Activated CD4-positive, alpha-beta T cell treated with anti-CD3 and anti-CD28 coated beads, Interleukin-10, Interleukin-2, amounts not matched to agents 100 ng/mL and 50 ng/mL, durations not matched to agents 16 hours and 8 hours (primary cell): ENCODE measurements at regions not wholly inside any gene's neighbourhood (a gene's known extent, or its start where the extent isn't known, plus 50 kb on each side); places are given as distances from the start of the nearest gene placed in this dataset.

Experiments used
- DNase-seq: peaks from one replicate; pipeline ENCODE4 v3.0.0-alpha.2; 2020

DNA sequence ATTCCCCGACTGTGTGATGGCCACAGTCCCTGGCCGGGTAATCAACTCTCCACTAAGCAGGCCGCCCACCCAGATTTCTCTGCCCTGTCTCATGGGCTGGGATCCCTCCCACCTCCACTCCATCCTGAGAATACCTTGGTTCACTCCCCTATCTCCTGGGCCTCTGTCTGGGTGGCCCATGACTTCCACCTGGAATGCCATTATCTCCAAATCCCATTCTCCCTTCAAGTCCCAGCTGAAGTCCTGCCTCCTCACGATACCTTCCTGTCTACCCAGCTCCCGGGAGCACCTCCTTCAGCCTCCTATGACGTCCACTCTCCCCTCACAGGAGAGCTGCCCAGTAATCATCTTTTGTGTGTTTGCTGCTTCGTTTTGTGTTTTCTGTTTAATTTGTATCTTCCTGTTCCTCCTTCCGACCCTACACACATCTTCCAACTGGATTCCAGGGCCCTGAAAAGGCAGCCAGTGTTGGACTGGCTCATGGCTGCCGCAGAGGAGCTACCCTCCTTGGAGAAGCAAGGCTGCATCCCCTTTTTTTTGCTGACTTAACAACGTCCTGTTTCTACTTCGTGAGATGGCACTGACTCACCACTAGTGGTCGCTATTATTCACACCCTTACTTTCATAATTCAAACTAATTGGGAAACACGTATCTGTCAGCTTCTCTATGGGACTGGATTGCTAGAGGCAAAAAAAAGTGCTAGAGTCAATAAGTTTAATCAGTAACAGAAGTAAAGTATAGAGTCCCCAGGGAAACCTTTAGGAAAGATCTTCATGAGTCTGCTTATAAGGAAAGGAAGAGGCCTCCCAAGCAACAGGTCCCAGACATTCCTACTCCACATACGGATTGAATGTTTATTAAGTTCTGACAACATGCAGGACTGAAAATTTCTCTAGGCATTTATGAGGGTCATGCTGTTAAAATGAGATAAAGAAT, 171.9 kb upstream of the GATA6 start:
- DNase-seq = peak; percentile 46

DNA sequence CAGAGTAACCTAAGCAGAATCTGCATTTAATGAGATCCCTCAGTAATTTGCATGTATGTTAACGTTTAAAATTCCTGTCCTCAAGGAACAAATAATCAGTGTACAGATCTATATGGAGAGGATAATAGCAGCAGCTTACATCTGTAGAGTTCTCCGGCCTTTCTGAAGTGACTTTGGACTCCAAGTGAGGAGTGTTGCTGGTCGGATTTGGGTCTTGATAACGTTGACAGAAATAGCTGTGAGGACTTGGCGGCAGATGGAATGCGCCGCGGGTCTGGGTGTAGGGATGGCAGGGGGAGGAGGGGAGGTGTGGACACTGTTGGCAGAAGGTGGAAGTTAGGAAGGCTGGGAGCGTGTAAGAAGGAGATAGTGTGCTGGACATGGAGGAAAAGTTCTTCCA, 170.9 kb upstream of the GATA6 start:
- no peak for DNase-seq

DNA sequence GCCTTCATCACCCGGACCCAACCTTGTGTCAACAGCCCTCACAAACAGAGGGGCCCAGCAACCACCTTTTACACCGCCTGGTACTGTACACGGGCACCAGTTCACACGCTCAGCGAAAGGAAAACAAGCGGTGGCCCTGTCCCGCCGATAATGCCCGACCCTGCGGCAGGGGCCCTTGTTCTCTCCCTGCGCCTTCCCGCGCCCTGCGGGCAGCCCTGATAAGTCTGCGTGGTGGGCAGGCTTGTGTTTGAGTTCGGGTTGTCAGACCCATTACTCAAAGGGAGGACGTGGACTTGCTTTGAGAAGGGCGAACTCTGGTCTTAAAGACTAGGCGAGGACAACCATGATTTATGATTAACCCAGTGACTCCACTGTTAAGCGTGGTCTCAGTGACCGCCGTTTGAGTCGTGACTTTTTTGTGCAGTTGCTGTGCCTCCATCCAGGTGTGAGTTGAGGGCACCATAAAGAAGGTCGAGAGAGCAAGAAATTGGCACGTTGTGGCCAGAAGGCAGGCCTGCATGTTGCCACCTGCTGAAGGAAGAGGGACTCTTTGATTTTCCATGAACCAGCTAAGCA, 167.4 kb upstream of the GATA6 start:
- no peak for DNase-seq

DNA sequence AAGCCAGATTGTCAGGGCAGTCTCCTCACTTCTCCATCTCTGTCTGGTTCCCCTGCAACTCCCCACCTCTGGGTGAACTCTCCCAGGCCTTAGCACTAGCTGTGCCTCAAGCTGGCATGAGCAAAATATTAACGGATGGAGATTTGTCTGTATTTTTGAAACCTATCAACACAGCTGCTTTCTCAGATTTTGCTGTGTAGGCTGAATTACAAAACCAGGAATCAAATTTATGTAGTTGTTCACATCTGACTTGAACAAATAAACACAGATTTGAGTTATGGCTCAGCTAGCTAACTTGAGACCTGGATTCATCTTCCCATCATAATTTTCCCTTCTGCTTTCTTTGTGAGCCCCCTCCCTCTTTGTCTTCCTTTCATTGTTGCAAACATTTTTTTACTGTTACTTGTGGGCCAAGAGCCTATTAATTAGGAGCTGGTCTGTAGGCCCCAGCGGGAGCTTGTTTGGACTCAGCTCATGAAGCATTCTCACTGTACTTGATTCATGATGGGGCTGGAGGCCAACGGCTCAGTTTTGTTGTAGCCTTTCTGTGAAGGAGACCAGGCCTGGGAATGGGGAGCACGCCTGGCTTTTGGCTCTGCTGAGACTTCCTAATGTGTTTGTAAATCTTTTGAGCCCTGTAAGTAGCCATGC, 164.1 kb upstream of the GATA6 start:
- no peak for DNase-seq

DNA sequence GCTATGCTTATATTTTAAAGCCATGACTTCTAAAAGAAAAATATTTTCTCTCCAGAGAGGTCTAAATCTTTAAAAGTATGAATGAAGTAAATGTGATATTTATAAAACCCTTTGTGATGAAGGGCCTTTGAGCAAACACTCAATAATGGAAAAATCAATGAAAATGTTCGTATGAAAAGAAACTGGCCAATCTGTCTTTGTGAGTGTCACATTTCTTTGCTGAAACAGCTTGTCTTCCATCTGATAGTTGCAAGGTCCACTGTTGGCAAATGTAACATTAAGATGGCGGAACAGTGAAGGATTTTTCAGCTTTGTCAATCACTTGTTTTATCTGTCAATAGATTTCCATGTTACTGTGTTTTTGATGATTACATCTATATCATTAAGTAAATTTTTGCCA, 162.9 kb upstream of the GATA6 start:
- DNase-seq = no peak

DNA sequence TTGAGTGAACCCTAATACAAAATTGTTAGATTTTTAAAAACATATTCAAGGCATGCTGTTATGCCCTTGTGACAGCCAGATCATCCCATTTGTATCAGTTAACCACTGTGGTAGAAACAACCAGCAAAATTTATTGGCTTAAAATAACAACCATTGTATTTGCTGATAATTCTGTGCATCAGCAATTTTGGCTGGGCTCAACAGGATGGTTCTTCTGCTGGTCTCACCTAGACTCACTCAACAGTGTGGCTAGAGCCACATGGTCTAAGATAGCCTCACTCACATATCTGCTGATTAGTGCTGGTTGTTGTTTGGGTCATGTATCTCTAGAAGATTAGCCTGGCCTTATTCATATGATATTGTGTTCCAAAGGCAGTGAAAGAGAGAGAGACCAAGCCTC, 160.1 kb upstream of the GATA6 start:
- no peak for DNase-seq

DNA sequence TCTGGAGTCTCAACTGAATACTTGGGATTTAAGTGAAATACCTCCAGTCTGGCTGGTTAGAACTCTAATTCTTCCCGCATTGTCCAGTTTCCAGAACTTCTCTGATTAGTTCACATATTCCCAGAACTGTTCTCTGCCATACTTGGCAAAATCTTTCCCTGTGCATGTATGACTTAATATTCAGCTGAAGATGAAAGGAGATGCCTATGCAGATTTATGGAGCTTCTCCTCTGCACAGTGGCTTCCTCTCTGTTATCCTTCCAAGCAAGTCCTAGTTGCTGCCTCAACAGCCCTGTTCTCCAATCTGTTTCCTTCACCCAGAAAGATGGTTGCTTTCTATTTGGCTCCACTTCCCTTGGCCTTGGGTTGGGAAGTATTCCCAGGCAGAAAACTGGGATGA, 155.4 kb upstream of the GATA6 start:
- DNase-seq = no peak

DNA sequence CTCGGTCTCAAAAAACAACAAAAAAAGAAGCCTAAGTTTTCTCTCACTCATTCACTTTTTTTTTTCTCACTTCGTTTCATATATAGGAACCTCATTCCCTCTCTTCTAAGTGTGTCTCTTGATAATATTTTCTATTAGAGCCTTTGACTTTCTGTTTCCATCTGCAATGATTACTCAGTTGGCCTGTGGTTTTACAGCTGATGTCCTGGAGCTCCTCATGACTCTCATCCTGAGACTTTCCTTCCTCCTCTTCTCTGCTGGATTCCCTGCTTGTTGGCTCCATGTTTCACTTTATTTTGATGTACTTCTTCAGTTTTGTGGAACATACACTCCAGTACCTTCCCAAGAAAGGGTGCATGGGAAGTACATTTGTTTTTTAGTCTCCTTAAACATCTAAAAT, 154.2 kb upstream of the GATA6 start:
- DNase-seq = no peak

DNA sequence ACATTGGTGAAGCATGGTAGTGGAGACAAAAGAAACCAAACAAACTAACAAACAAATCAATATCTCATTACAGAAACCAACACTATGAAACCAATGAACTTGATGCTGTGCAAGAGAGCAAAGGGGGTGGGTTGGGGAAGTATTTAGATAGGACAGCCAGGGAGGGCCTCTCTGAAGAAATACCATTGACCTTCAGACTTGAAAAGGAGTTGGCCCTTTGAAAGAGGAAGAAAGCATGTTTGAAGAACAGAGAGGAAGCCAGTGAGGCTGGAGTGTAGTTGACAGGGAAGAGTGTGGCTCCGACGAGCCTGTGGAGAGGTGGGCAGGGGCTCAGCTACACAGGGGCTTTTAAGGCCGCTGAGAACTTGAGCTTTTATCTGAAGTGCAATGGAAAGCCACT, 151.0 kb upstream of the GATA6 start:
- no peak for DNase-seq

DNA sequence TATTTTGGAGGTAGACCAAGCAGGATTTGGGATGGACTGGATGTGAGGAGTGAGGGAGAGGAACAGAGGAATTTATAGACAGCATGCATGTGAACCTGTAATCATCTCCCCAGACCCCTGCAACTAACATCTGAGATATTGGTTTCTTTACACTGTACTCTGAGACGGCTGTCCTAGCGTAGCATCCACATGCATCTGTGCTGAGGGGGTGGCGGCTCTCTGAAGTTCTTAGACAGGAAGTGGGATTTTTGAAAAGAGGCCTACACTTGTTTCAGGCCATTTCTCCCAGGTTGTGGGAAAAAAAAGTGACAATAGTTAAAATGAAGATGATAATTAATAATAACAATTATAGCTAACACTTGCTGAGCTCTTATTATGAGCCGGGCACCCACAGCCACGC, 150.2 kb upstream of the GATA6 start:
- DNase-seq = no peak

DNA sequence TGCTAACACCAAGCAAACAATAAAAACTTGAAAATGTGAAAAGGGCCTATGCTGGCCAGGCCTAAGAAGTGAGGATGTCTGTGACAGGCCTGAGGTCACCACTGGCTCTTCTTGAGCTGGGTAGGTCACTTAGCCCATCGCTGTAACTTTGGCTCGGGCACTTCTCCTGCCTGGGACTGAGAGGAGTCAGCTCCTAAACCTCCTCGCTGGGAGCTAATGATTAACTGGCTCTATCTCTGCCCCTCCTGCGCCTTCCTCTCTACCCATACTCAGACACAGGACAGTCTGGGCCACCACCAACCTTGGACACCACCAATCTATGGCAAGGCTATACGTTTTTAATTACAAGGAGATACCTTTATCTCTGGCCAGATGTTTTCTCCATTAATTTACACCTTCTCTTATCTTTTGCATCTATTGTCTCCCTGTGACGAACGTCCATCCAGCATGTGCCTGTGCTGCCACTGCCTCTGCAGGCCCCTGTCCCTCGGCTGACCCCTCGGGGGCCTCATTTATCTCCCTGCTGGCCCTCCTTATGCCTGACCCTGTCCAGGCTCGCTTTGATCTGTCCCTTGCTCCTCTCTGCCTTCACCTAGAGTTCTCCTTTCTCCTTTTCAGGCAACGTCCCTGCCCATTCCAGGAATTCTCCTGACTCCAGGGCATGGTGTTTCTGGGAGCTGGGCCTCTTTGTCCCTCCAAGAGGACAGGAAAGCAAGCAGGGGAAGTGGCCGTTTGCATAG, 149.1 kb upstream of the GATA6 start:
- DNase-seq = no peak

DNA sequence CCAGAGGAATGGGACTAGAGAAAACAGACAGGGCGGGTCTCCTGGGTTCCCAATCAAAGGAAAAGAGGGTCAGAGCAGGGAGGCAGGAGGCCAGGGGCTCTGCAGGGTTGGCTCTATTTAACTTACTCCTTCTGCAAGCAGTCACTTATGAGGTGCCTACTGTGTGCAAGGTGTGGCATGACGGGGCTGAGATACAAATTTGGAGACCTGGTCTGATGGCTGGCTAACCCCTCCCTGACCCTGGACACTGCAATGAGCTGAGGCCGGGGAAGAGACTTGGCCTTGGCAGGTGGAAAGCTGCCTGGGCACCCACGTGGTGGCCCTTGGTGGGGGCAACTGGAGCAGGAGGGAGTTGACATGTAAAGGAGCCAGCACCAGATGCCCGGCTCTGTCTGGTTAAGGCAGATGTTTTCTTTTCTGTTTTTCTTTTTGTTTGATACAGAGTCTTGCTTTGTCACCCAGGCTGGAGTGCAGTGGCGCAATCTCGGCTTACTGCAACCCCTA, 148.5 kb upstream of the GATA6 start:
- no peak for DNase-seq

DNA sequence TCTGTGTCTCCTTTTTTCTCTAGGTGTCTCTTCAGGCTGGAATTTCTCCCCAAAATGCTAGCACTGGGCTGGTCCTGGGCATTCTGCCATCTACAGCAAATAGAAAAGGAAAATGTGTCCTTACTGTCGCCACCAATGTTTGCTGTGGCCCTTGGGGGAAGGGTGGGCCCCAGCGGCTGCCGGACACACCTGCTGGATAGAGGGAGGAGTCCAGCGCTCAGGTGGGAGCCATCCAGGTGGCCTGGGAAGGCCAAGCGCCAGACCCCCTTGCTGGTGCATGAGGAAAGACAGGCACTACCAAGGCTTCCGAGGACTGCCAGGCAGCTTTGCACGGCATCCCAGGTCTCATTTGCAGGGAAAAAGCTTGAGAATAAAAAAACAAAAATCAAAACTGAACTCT, 147.7 kb upstream of the GATA6 start:
- DNase-seq = no peak

DNA sequence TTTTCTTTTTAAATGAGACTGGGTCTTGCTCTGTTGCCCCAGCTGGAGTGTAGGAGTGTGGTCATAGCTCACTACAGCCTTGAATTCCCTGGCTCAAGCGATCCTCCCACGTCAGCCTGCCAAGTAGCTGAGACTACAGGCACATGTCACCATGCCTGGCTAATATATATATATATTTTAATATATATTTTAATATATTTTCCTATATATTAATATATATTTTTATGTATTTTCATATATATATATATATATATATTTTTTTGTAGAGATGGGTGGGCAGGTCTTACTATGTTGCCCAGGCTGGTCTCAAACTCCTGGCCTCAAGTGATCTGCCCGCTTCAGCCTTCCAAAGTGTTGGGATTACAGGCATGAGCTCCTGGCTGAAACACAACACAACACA, 144.5 kb upstream of the GATA6 start:
- DNase-seq = no peak

DNA sequence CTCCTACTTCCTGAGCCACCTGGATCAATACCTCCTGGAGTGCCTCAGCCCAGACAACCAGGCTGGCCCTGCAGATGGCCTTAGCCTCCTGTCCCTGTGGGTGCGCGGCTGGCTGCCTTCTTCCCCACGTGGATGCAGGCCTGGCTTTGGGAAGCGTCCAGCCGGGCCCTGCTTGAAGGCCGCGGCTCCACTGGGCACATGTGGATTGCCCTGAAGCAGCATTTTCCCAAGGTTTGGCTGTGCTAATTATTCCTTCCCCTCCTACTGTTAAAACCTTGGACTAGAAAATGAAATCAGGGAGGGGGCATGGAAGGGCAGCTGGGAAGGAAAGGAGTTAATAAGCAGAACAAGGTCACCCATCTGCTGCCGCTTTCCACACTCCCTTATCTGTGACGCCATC, 143.0 kb upstream of the GATA6 start:
- DNase-seq = no peak

DNA sequence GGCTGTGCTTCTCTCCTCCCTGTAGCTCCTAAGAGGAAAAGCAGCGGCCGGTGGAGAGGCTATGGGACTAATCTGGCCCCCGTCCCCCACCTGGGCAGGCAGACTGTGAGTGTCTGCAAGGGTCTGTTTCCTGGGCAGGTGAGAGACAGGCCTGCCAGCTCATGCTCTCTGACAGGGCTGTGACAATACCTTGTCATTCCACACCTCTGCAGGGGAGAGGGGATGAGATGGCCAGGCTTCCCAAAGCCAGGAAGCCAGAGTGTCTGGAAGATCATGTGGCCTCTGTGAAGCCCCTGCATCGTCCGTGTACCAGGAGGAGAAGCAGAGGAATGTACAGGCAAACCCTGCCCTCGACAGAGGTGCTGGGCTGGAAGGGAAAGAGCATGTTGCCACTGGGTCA, 142.5 kb upstream of the GATA6 start:
- no peak for DNase-seq

DNA sequence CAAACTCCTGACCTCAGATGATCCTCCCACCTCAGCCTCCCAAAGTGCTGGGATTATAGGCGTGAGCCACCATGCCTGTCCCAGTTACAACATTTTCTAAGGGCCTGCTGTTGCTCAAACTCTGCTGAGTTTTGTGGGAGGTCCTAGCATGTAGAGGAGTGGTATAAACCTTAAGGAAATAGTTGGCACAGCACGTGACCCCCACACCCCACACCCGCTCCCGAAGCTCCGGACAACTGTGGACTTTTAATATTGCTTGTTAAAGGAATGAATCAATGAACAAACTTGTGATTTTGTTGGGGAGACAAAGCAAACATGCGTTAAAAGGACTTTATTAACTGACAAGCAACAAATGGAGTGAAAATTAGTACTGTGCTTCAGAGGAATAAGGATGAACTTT, 137.8 kb upstream of the GATA6 start:
- DNase-seq = no peak

DNA sequence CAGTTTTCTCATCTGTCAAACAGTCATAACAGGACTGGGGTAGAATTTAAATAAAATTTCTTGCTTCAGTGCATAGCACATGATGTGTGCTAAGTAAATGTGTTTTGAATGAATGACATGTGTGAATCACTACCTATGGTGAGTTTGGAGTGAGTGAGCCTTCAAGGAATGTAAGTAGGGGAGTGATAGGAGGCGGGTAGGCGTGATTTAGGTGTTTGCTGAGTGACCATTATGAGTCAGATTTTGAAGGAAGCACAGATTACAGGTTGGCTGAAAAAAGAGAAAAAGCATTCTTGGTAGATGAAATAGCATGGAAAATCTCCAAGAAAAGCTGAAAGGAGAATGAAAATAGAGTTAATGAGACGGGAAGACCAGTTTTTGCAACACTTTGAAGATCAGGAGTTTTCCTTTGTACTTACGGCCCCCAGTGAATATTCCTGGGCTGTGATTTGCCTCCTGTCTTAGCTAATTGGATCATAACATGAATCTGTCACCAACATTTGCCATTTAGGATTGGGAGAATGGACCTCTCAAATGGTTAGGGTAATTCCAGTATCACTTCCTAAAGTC, 136.9 kb upstream of the GATA6 start:
- no peak for DNase-seq

DNA sequence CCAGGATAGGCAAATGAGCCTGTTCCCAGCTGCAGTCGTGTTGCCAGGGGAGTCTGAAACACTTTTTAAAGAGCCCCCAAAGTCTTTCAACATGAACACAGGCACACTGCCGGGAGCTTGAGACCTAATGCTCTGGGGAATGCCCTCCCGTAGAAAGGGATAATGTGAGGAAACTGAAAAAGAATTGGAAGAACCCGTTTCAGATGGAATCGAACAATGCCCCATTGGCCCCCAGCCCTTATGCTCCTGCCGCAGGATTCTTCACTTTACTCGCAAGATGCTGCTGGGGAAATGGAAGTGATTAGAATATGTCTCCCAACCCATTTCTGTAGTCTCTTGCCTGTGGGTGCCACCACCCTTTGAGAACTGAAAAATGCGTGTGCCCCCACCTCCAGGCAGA, 136.3 kb upstream of the GATA6 start:
- no peak for DNase-seq

DNA sequence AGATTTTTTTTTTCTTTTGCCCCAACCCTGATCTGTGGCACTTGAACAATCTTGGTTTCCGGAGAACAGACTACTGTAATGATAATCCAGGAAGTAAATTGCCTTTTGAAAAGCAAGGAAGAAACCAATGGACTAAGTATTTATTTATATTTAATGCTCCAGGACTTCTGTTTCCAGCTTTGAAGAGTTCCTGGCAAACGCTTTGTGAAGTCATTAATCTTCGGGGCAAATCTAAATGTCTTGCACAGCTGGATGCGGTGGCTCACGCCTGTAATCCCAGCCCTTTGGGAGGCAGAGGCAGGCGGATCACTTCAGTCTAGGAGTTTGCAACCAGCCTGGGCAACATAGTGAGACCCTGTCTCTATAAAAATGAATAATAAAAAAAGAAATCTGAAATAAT, 135.1 kb upstream of the GATA6 start:
- no peak for DNase-seq

DNA sequence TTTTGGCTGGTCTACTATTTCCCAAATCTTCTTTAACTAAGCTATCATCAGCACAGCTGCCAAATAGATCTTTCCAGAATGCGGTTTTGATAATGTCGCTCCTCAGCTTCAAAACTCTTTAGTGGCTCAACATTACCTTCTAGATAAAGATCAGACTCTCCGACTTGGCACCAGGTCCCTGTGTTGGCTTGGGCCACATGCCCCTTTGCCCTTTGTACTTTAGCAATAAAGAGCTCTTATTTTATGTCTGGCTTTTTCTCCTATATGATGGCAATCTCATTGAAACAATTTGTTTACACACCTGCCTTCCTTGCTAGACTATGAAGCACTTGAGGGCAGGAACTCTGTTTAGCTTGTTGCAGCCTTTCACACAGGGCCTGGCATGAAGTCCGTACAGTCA, 128.9 kb upstream of the GATA6 start:
- DNase-seq = no peak

DNA sequence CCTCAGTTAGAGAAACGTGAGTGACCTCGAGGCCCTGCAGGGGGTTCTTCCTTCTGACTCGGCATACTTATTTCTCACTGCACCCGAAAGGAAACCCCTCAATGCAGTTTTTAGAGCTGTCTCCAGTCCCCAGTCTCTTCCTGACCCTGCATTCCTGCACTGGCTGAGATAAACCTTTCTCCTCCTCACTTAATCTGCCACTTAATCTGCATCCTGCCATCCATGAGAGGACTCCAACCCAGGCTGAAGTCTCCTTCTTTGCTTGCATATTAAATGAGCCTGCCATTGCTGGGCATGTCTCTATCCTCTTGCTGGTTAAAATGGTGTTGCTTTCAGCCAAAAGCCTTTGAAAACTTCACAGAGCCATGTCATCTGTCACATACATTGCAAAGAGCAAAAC, 125.6 kb upstream of the GATA6 start:
- no peak for DNase-seq
